ENCODE measurements at regions not wholly inside any gene's neighbourhood (a gene's known extent, or its start where the extent isn't known, plus 50 kb on each side); places are given as distances from the start of the nearest gene placed in this dataset.

DNA sequence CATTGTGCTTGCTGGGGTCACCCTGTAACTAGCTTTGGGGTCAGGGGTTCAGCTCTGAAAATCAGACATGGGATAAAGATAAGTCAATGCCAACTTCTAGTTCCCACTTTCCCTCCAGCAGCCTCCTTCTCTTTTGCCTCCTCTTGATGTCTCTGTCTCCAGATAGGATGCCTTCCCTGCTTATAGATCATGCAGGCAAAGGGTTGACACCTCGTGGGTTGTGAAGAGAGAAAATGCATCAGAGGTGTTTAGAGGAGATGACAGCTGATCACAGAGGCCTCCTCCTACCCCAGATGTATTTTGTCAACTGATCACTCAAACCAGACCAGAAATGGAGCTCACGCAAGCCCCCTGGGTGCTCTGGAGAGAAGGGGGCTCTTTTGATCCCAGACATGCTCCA lies 337.8 kb downstream of the BUD13 start:
- no peak for DNase-seq (ENCODE audit: low read depth)
- no peak for TF ChIP-seq CTCF (conservative IDR thresholded peaks at IDR 0.05; ENCODE audit: low read depth, low read length)
- H3K4me3 ChIP-seq (ENCODE audit: low read length), result no peak overlapping the region

DNA sequence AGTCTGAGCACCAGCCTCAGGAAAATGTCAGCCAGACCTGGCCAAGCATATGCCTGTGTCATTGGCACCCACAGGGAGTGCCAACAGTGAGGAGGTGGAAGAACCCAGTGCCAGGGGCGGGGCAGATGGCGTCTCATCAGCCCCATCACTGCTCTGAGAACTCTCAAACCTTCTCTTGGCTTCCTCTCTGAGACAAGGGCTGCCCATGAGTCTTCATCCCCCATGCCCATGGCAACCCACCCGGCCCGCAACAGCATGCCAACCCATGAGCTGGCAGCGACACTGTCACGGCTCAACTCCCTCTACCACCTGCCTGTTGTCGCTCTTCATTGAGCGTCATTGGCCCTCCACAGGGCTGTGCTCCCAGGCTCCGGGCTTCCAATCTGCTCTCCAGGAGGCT lies 340.5 kb downstream of the BUD13 start:
- DNase-seq (ENCODE audit: low read depth), result no peak
- no peak overlapping the region for H3K4me3 ChIP-seq (ENCODE audit: low read length)
- TF ChIP-seq CTCF (conservative IDR thresholded peaks at IDR 0.05; ENCODE audit: low read depth, low read length), result no peak

DNA sequence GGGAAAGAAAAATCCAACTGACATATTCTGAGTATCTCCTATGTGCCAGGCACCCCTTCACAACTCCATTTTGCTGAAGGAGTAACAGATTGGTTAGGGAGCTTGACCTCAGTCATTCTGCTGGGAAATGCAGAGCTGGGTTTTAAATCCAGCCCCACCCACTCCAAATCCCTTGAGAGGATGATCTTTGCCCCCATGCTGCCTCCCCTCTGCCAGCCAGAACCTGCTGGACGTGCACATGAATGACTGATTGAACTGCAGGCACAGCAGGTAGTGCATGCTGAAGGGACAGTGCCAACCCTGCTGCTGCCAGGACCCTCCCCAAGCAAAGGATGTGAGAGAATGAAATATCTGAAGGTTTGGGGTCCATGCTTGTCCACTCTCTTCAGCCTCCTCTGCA lies 340.9 kb downstream of the BUD13 start:
- no peak for TF ChIP-seq CTCF (conservative IDR thresholded peaks at IDR 0.05; ENCODE audit: low read depth, low read length)
- no peak overlapping the region for H3K4me3 ChIP-seq (ENCODE audit: low read length)
- no peak for DNase-seq (ENCODE audit: low read depth)

GRCh38 chr11:116428638-116428975 lies 344.2 kb downstream of the BUD13 start:
- no peak overlapping the region for H3K4me3 ChIP-seq (ENCODE audit: low read length)
- no peak for DNase-seq (ENCODE audit: low read depth)
- TF ChIP-seq CTCF (conservative IDR thresholded peaks at IDR 0.05; ENCODE audit: low read depth, low read length), result no peak

DNA sequence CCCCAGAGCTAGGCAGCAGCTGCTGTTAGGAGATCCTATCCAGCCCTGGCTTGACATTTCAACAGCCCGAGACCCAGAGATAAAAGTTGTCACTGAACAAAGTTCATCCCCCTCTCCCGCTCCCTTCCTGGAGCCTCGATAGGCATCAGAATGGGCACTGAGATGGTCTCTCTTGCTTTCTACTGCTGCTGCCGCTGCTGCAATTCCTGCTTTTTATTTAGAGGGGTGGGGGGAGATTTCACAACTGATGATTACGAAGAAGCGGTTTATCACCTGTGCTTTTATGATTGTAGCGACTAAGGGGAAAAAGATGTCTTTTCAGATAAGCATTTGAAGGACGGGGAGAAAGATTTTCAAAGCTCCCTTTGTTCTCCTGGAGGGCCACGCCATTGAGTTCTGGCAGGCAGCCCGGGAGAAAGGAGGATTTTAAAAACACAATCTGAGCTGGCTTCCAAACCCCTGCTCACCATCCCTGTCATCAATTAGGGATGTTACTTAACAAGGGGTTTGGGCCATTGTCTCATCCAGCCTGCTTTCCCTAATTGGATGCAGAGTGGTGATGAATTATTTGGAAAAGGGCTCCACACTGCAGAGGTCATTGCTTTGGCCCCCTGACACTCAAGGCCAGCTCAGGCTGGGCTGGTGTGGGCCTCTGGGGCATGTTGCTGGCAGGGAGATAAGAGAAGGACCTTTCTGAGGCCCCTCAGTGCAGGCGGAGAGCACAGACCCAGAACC lies 344.7 kb downstream of the BUD13 start:
- no peak for TF ChIP-seq CTCF (conservative IDR thresholded peaks at IDR 0.05; ENCODE audit: low read depth, low read length)
- DNase-seq (ENCODE audit: low read depth), result no peak

DNA sequence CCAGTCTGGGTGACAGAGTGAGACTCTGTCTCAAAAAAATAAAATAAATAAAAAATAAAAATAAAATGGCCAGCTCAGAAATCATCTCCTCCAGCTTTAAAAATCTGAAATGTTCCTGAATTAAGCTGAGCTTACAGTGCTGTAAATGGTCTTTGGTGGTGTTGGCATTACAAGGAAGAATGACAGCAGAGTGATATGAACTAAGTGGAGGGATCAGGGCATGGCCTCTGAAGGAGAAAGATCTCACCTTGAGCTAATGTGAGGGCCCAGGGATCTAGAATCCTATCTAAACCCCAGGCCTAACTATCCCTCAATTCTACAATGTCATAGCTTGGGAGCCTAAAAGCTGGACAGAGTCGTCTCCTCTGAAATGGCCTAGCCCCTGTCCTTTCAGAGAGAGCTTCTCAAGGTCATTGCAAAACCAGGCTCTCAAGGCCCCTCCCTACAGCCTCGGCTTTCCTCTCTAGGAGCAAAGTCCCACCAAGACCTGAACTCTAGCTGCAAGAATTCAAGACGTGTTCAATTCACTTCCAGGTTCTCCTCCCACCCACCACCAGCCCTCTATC lies 345.4 kb downstream of the BUD13 start:
- H3K4me3 ChIP-seq (ENCODE audit: low read length), result no peak overlapping the region
- TF ChIP-seq CTCF (conservative IDR thresholded peaks at IDR 0.05; ENCODE audit: low read depth, low read length), result no peak
- DNase-seq (ENCODE audit: low read depth), result no peak

More for the DNA sequence above, 344.7 kb downstream of the BUD13 start:
- H3K4me3 ChIP-seq (ENCODE audit: low read length), result no peak overlapping the region

DNA sequence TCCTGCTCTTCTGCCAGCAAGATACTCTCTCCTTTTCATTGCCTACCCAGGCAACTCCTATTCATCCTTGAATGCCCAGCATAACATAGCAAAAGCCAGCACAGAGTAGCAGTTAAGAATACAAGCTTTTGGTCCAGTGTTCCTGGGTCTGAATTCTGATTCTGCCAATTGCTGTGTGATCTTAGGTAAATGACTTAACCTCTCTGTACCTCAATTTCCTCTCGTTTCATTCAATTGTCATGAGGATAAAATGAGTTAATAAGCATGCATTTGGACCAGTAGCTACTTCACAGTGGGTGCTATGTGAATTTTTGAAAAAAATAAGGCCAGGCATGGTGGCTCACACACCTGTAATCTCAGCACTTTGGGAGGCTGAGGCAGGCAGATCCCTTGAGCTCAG lies 346.0 kb downstream of the BUD13 start:
- no peak overlapping the region for H3K4me3 ChIP-seq (ENCODE audit: low read length)
- no peak for DNase-seq (ENCODE audit: low read depth)
- TF ChIP-seq CTCF (conservative IDR thresholded peaks at IDR 0.05; ENCODE audit: low read depth, low read length), result no peak

Measured in retinal pigment epithelial cell (primary cell).